Type B pancreatic cell (in vitro differentiated cells): ENCODE measurements at regions not wholly inside any gene's neighbourhood (a gene's known extent, or its start where the extent isn't known, plus 50 kb on each side); places are given as distances from the start of the nearest gene placed in this dataset.

Source experiments
- DNase-seq: peaks from one replicate; pipeline ENCODE4 v3.0.0; 2021; ENCODE audit warnings: mixed read lengths; ENCODE audit not compliant: unreplicated experiment; ENCODE audit errors: extremely low spot score
- H3K27ac Mint-ChIP-seq: 2 replicates; pipeline ENCODE4 v1.8.0; 2021; ENCODE audit warnings: mild to moderate bottlenecking, mixed read lengths
- H3K27me3 Mint-ChIP-seq: 2 replicates; pipeline ENCODE4 v1.8.0; 2021; ENCODE audit warnings: mixed read lengths
- H3K36me3 Mint-ChIP-seq: 2 replicates; pipeline ENCODE4 v1.8.0; 2021; ENCODE audit warnings: mixed read lengths
- H3K4me1 Mint-ChIP-seq: one replicate; pipeline ENCODE4 v1.8.0; 2021; ENCODE audit warnings: mixed read lengths; ENCODE audit not compliant: unreplicated experiment
- H3K4me3 Mint-ChIP-seq: 2 replicates; pipeline ENCODE4 v1.8.0; 2021; ENCODE audit warnings: mild to moderate bottlenecking, mixed read lengths
- H3K9me3 Mint-ChIP-seq: 2 replicates; pipeline ENCODE4 v1.8.0; 2021; ENCODE audit warnings: mixed read lengths
- TF ChIP-seq, protein P1 (sequence below): fragments of 200-600 bp; sonication (generic); conservative IDR thresholded peaks from 2 replicates; pipeline ENCODE4 v1.5.0; 2021; ENCODE audit warnings: antibody characterized with exemption, mild to moderate bottlenecking

DNA sequence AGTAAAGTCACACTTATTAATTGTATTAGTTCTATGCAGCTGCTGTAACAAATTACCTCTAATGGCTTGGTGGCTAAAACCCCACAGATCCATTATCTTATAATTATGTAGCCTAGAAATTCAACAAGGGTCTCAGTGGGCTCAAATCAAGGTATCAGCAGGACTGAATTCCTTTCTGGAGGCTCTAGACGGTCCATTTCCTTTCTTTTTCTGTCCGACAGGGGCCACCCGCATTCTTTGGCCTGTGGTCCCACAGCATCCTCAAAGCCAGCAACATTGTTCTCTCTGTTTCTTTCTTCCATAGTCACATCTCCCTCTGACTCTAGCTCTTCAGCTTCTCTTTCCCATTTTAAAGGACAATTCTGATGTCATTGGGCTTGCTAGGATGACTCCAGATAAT is 276.3 kb upstream of the ZNF717 start:
- Mint-ChIP-seq H3K27me3 (no peaks in the 10 kb centered on the region), H3K36me3 (no peaks in the 10 kb centered on the region), H3K9me3 (no peaks in the 10 kb centered on the region), H3K4me1 (no peaks in the 10 kb centered on the region), H3K4me3 (no peak overlapping the region), H3K27ac (no peak overlapping the region)
- DNase-seq = no peak
- TF ChIP-seq, protein P1, sequence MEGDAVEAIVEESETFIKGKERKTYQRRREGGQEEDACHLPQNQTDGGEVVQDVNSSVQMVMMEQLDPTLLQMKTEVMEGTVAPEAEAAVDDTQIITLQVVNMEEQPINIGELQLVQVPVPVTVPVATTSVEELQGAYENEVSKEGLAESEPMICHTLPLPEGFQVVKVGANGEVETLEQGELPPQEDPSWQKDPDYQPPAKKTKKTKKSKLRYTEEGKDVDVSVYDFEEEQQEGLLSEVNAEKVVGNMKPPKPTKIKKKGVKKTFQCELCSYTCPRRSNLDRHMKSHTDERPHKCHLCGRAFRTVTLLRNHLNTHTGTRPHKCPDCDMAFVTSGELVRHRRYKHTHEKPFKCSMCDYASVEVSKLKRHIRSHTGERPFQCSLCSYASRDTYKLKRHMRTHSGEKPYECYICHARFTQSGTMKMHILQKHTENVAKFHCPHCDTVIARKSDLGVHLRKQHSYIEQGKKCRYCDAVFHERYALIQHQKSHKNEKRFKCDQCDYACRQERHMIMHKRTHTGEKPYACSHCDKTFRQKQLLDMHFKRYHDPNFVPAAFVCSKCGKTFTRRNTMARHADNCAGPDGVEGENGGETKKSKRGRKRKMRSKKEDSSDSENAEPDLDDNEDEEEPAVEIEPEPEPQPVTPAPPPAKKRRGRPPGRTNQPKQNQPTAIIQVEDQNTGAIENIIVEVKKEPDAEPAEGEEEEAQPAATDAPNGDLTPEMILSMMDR = no peak

GRCh38 chr3:76063019-76063418 is 277.7 kb upstream of the ZNF717 start:
- DNase-seq = no peak
- no peak overlapping the region for H3K27ac Mint-ChIP-seq
- no peaks in the 10 kb centered on the region for H3K36me3 Mint-ChIP-seq
- H3K9me3 Mint-ChIP-seq = no peaks in the 10 kb centered on the region
- no peaks in the 10 kb centered on the region for H3K27me3 Mint-ChIP-seq
- TF ChIP-seq, protein P1 = no peak
- H3K4me3 Mint-ChIP-seq = no peak overlapping the region
- H3K4me1 Mint-ChIP-seq = no peaks in the 10 kb centered on the region

- Mint-ChIP-seq H3K27me3 (no peaks in the 10 kb centered on the region), H3K36me3 (no peaks in the 10 kb centered on the region), H3K4me1 (no peaks in the 10 kb centered on the region), H3K27ac (no peak overlapping the region), H3K9me3 (no peaks in the 10 kb centered on the region), H3K4me3 (no peak overlapping the region)
- no peak for DNase-seq
- TF ChIP-seq, protein P1 = no peak
Observed at GRCh38 chr3:76063811-76064210, 278.5 kb upstream of the ZNF717 start.

- H3K27ac Mint-ChIP-seq = no peak overlapping the region
- no peak overlapping the region for H3K4me3 Mint-ChIP-seq
- H3K27me3 Mint-ChIP-seq = no peaks in the 10 kb centered on the region
- no peaks in the 10 kb centered on the region for H3K4me1 Mint-ChIP-seq
- no peak for DNase-seq
- H3K9me3 Mint-ChIP-seq = no peaks in the 10 kb centered on the region
- TF ChIP-seq, protein P1 = no peak
- H3K36me3 Mint-ChIP-seq = no peaks in the 10 kb centered on the region
Observed at GRCh38 chr3:76065964-76066363, 280.6 kb upstream of the ZNF717 start.

- Mint-ChIP-seq H3K4me3 (no peak overlapping the region), H3K4me1 (no peaks in the 10 kb centered on the region), H3K9me3 (no peaks in the 10 kb centered on the region), H3K36me3 (no peaks in the 10 kb centered on the region), H3K27ac (no peak overlapping the region), H3K27me3 (no peaks in the 10 kb centered on the region)
- TF ChIP-seq, protein P1 = no peak
- DNase-seq = no peak
Observed at GRCh38 chr3:76078101-76078500, 292.8 kb upstream of the ZNF717 start.

DNA sequence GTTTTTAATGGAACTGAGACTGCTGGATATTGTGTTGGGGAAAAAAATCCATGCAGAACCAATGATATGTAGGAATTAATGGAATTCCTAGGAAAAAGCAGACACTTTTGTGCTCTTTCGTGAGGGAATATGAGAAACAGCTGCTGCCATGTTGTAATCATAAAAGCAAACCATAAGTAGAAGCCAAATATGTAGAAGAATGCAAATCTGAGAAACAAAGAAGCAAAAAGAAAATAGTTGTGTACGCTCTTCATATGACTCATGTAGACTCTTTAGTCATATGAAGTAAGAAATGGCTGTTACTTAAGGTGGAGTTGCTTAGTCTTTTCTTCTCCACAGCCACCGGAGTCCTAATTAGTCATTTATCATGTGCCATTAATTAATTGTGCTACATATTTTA is 298.6 kb upstream of the ZNF717 start:
- Mint-ChIP-seq H3K36me3 (no peaks in the 10 kb centered on the region), H3K4me3 (no peak overlapping the region), H3K9me3 (no peaks in the 10 kb centered on the region), H3K4me1 (no peaks in the 10 kb centered on the region), H3K27me3 (no peaks in the 10 kb centered on the region), H3K27ac (no peak overlapping the region)
- TF ChIP-seq, protein P1 = no peak
- DNase-seq = no peak
